Endodermal cell (in vitro differentiated cells): ENCODE measurements at regions not wholly inside any gene's neighbourhood (a gene's known extent, or its start where the extent isn't known, plus 50 kb on each side); places are given as distances from the start of the nearest gene placed in this dataset.

Experiments used
- DNase-seq: peaks from one replicate; pipeline ENCODE4 v3.0.0-alpha.2; 2017
- H3K27ac ChIP-seq: 2 replicates; pipeline ENCODE4 v1.5.1; 2013; ENCODE audit warnings: mild to moderate bottlenecking, low read depth, low read length, moderate library complexity
- H3K27me3 ChIP-seq: 2 replicates; pipeline ENCODE4 v1.6.1; 2013; ENCODE audit warnings: mild to moderate bottlenecking, low read length, moderate library complexity; ENCODE audit not compliant: insufficient read depth, control insufficient read depth, poor library complexity, severe bottlenecking
- H3K36me3 ChIP-seq: 2 replicates; pipeline ENCODE4 v1.7.0; 2013; ENCODE audit warnings: mild to moderate bottlenecking, low read length, moderate library complexity; ENCODE audit not compliant: control insufficient read depth, insufficient read depth
- H3K4me1 ChIP-seq: one replicate; pipeline ENCODE4 v1.7.0; 2013; ENCODE audit warnings: low read length; ENCODE audit not compliant: control insufficient read depth, insufficient read depth
- H3K4me3 ChIP-seq: 2 replicates; pipeline ENCODE4 v1.5.1; 2013; ENCODE audit warnings: mild to moderate bottlenecking, low read length, moderate library complexity
- H3K9ac ChIP-seq: 2 replicates; pipeline ENCODE4 v1.6.1; 2013; ENCODE audit warnings: mild to moderate bottlenecking, low read length, moderate library complexity; ENCODE audit not compliant: poor library complexity, severe bottlenecking; ENCODE audit errors: extremely low read depth
- H3K9me3 ChIP-seq: 2 replicates; pipeline ENCODE4 v1.6.1; 2013; ENCODE audit warnings: mild to moderate bottlenecking, low read length, moderate library complexity; ENCODE audit not compliant: control insufficient read depth
- H3K27ac Mint-ChIP-seq: 2 replicates; pipeline ENCODE4 v1.8.0; 2020; ENCODE audit warnings: mixed read lengths
- H3K27me3 Mint-ChIP-seq: 2 replicates; pipeline ENCODE4 v1.8.0; 2021; ENCODE audit warnings: mild to moderate bottlenecking, mixed read lengths; ENCODE audit not compliant: insufficient read depth
- H3K36me3 Mint-ChIP-seq: 2 replicates; pipeline ENCODE4 v1.8.0; 2020; ENCODE audit warnings: low read depth, mixed read lengths
- H3K4me1 Mint-ChIP-seq: 2 replicates; pipeline ENCODE4 v1.8.0; 2020; ENCODE audit warnings: mixed read lengths
- H3K4me3 Mint-ChIP-seq: 2 replicates; pipeline ENCODE4 v1.8.0; 2020; ENCODE audit warnings: mild to moderate bottlenecking, moderate library complexity, mixed read lengths
- H3K9me3 Mint-ChIP-seq: 2 replicates; pipeline ENCODE4 v1.8.0; 2020; ENCODE audit warnings: mild to moderate bottlenecking, mixed read lengths
- WGBS, 2 experiments: methylation state at CpG; one replicate each; pipeline versions ENCODE4 v1.1.5 to v1.1.7; 2013; ENCODE audit warnings: missing lambda C conversion rate in 2 of 2, mixed read lengths in 1 of 2; ENCODE audit not compliant: insufficient coverage in 1 of 2, insufficient read length in 1 of 2; 5-methylcytosine and 5-hydroxymethylcytosine counted together
- TF ChIP-seq, protein P1 (sequence below): fragments of 200-600 bp; sonication (generic); conservative IDR thresholded peaks from 2 replicates; pipeline ENCODE4 v1.5.0; 2021; ENCODE audit warnings: antibody characterized with exemption, mild to moderate bottlenecking

DNA sequence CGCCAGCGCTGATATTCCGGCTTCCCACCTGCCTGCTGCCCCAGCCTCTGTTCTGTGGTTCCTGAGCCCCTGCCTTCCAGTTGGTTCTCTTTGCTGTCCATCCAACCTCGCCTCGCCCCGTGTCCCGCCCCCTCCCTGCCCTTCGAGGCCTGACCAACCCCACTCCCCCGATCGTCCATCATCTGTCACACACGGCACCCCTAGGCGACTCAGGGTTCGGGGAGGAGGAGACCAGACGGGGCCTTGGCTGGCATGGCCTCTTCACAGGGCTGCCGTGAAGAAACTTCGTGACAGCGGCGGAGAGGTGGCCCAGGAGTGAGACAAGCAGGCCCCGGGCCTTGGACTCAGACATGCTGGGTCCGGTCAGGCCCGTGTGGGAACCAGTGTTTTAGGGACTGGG is 226.1 kb downstream of the QKI start:
- H3K4me3 Mint-ChIP-seq, result no peak overlapping the region
- no peak for DNase-seq
- 94 to 98% methylated on average over 14 to 21 of the region's 21 CpGs for WGBS, 2 experiments
- H3K36me3 Mint-ChIP-seq, result no peaks in the 10 kb centered on the region
- no peak overlapping the region for H3K27ac Mint-ChIP-seq
- Histone ChIP-seq H3K27ac (no peak overlapping the region), H3K9me3 (no peaks in the 10 kb centered on the region), H3K27me3 (no peaks in the 10 kb centered on the region), H3K4me1 (no peaks in the 10 kb centered on the region), H3K36me3 (no peaks in the 10 kb centered on the region), H3K9ac (no peak overlapping the region), H3K4me3 (no peak overlapping the region)
- TF ChIP-seq, protein P1, sequence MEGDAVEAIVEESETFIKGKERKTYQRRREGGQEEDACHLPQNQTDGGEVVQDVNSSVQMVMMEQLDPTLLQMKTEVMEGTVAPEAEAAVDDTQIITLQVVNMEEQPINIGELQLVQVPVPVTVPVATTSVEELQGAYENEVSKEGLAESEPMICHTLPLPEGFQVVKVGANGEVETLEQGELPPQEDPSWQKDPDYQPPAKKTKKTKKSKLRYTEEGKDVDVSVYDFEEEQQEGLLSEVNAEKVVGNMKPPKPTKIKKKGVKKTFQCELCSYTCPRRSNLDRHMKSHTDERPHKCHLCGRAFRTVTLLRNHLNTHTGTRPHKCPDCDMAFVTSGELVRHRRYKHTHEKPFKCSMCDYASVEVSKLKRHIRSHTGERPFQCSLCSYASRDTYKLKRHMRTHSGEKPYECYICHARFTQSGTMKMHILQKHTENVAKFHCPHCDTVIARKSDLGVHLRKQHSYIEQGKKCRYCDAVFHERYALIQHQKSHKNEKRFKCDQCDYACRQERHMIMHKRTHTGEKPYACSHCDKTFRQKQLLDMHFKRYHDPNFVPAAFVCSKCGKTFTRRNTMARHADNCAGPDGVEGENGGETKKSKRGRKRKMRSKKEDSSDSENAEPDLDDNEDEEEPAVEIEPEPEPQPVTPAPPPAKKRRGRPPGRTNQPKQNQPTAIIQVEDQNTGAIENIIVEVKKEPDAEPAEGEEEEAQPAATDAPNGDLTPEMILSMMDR, result no peak
- peaks cover 6% of the 10 kb centered on the region for H3K4me1 Mint-ChIP-seq
- H3K9me3 Mint-ChIP-seq, result peaks cover 6% of the 10 kb centered on the region
- H3K27me3 Mint-ChIP-seq, result peaks cover 4% of the 10 kb centered on the region

DNA sequence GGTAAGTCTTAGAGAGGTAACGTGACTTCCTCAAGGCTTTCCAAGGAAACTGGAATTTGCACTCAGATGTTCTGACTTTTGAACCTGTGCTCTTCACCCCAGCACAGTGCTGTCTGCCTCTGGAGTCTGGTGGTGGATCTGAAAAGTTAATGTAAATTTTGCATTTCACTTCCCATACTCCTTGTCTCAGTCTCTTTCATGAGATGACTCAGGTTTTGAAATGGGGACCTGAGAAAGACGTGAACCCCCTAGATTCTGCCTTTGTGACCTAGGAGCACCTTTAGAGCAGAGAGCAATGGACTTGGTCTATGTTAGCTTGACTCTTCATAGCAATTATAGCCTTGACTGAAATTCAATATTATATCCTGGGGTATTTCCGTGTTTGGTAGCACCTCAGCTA is 223.0 kb downstream of the QKI start:
- TF ChIP-seq, protein P1, result no peak
- peaks cover 12% of the 10 kb centered on the region for H3K9me3 ChIP-seq
- 63 to 70% methylated on average over 3 of the region's 3 CpGs for WGBS, 2 experiments
- H3K27ac ChIP-seq, result no peak overlapping the region
- Mint-ChIP-seq H3K4me3 (no peak overlapping the region), H3K9me3 (peaks cover 12% of the 10 kb centered on the region), H3K4me1 (no peaks in the 10 kb centered on the region), H3K36me3 (no peaks in the 10 kb centered on the region), H3K27me3 (peaks cover 6% of the 10 kb centered on the region), H3K27ac (no peak overlapping the region)
- H3K27me3 ChIP-seq, result no peaks in the 10 kb centered on the region
- H3K4me3 ChIP-seq, result no peak overlapping the region
- H3K4me1 ChIP-seq, result no peaks in the 10 kb centered on the region
- no peak overlapping the region for H3K9ac ChIP-seq
- peak; percentile 8 for DNase-seq
- H3K36me3 ChIP-seq, result no peaks in the 10 kb centered on the region

DNA sequence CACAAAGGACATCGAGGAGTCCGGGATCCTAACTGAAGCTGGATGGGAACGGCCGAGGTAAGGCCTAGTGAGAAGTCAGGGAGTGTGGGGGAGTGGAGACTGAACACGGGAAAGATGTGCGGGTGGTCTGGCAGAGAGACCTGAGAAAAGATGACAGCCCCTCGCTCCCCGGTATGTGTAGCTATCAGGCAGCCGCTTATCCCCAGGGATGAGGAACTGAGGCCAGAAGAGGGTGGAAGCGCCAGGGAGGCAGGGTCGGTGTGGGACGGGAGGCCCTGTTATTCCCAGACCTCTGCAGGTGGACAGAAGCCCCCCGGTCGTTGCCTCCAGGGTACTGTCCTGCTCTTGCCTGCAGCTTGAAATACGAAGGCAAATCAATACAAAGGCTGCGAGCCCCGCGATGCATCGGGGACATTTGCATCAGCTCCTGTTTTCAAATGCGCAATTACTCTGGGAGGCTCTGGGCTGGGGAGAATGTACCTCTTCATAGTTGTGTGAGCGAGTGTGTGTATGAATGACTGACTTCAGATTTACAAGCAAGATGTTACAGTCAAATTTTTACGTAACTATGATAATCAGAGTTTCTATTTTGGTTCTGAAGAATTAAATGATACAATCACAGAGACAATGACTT is 221.3 kb downstream of the QKI start:
- DNase-seq, result no peak
- no peaks in the 10 kb centered on the region for H3K4me1 Mint-ChIP-seq
- peaks cover 14% of the 10 kb centered on the region for H3K9me3 Mint-ChIP-seq
- H3K4me3 Mint-ChIP-seq, result no peak overlapping the region
- no peaks in the 10 kb centered on the region for H3K36me3 Mint-ChIP-seq
- H3K9ac ChIP-seq, result no peak overlapping the region
- no peaks in the 10 kb centered on the region for H3K4me1 ChIP-seq
- H3K4me3 ChIP-seq, result no peak overlapping the region
- no peaks in the 10 kb centered on the region for H3K27me3 ChIP-seq
- WGBS, 2 experiments, result 71 to 74% methylated on average over 20 to 22 of the region's 22 CpGs
- H3K27me3 Mint-ChIP-seq, result peaks cover 3% of the 10 kb centered on the region
- H3K36me3 ChIP-seq, result no peaks in the 10 kb centered on the region
- H3K27ac Mint-ChIP-seq, result no peak overlapping the region
- H3K9me3 ChIP-seq, result peaks cover 12% of the 10 kb centered on the region
- TF ChIP-seq, protein P1, result no peak
- no peak overlapping the region for H3K27ac ChIP-seq
